ENCODE measurements at regions not wholly inside any gene's neighbourhood (a gene's known extent, or its start where the extent isn't known, plus 50 kb on each side); places are given as distances from the start of the nearest gene placed in this dataset.

GRCh38 chr17:73788111-73788510 is 143.9 kb upstream of the SDK2 start:
- no peak for DNase-seq
- Histone ChIP-seq H3K9me3 (ENCODE audit: control insufficient read depth, low read length) (no peaks in the 10 kb centered on the region), H3K36me3 (ENCODE audit: control insufficient read depth, insufficient read depth, low read length) (no peaks in the 10 kb centered on the region), H3K4me1 (ENCODE audit: control insufficient read depth, insufficient read depth, low read length, poor library complexity, severe bottlenecking) (no peaks in the 10 kb centered on the region), H3K27ac (ENCODE audit: insufficient read depth, low read length, poor library complexity, severe bottlenecking) (no peak overlapping the region), H3K4me3 (ENCODE audit: insufficient read depth, low read depth, low read length, poor library complexity, severe bottlenecking) (no peak overlapping the region), H3K27me3 (replicated peaks; ENCODE audit: control insufficient read depth, insufficient read depth, low read length, poor library complexity, severe bottlenecking) (no peaks in the 10 kb centered on the region)

DNA sequence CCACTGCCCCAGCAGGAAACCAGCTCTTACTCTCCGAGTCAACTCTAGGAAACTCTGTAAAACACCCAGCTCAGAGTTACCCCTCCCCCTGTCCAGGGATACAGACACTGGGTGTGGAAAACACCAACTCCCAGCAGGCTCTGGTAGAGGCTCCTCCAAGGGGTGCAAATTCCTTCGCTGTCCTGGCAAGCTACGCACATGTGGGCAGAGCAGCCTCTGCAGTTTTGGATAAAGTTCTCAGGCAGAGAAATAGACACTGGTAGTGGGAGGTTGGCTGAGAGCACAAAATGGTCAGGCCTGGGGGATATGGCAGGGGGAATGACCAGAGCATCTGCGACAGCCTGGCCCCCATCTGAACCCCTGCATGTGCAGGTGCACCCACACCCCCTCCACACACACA is 146.9 kb upstream of the SDK2 start:
- Histone ChIP-seq H3K36me3 (ENCODE audit: control insufficient read depth, insufficient read depth, low read length) (no peaks in the 10 kb centered on the region), H3K27me3 (replicated peaks; ENCODE audit: control insufficient read depth, insufficient read depth, low read length, poor library complexity, severe bottlenecking) (no peaks in the 10 kb centered on the region), H3K4me1 (ENCODE audit: control insufficient read depth, insufficient read depth, low read length, poor library complexity, severe bottlenecking) (no peaks in the 10 kb centered on the region)

DNA sequence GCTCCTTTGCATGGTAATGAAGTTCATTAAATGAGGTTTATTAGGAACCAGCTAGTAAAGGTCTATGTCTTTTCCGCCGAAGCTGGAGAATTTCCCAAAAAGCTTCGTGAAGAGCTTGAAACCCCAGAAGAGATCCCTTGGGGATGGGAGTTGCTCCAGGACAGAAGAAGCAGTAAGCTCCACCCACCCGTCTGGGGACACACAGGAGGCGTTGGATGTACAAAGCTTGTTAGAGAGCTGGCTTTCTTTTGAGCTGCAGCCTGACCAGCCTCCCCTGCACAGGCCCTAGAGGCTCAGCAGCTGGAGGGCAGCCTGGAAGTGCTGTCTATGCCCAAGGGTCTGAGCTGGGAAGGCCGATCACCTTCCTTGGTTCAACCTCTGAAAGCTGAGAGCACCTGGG is 147.4 kb upstream of the SDK2 start:
- no peaks in the 10 kb centered on the region for H3K27me3 ChIP-seq (replicated peaks; ENCODE audit: control insufficient read depth, insufficient read depth, low read length, poor library complexity, severe bottlenecking)
- H3K4me3 ChIP-seq (ENCODE audit: insufficient read depth, low read depth, low read length, poor library complexity, severe bottlenecking) = no peak overlapping the region
- H3K4me1 ChIP-seq (ENCODE audit: control insufficient read depth, insufficient read depth, low read length, poor library complexity, severe bottlenecking) = no peaks in the 10 kb centered on the region
- H3K36me3 ChIP-seq (ENCODE audit: control insufficient read depth, insufficient read depth, low read length) = no peaks in the 10 kb centered on the region
- no peak overlapping the region for H3K27ac ChIP-seq (ENCODE audit: insufficient read depth, low read length, poor library complexity, severe bottlenecking)
- H3K9me3 ChIP-seq (ENCODE audit: control insufficient read depth, low read length) = no peaks in the 10 kb centered on the region
- no peak for DNase-seq

More for the DNA sequence above, 146.9 kb upstream of the SDK2 start:
- no peaks in the 10 kb centered on the region for H3K9me3 ChIP-seq (ENCODE audit: control insufficient read depth, low read length)
- H3K27ac ChIP-seq (ENCODE audit: insufficient read depth, low read length, poor library complexity, severe bottlenecking) = no peak overlapping the region
- no peak for DNase-seq
- no peak overlapping the region for H3K4me3 ChIP-seq (ENCODE audit: insufficient read depth, low read depth, low read length, poor library complexity, severe bottlenecking)

DNA sequence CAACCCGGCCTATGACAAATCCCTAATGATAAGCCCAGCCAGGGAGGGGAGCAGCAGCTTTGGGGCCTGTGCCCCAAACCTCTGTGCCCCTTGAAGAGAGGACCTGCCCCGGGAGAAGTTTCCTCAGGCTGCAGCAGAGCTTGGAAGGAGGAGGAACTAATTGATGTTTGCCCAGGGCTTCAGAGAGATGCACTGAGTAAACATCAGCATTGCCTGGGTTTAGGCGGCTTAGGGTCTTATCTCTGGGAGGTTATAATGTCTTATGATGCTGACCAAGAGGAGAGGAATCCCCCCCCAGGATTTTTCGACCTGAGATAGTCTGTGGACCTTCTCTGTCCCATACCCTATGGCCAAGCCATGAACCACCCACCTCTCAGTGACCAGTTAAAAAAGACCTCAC is 148.7 kb upstream of the SDK2 start:
- no peaks in the 10 kb centered on the region for H3K36me3 ChIP-seq (ENCODE audit: control insufficient read depth, insufficient read depth, low read length)
- H3K27ac ChIP-seq (ENCODE audit: insufficient read depth, low read length, poor library complexity, severe bottlenecking) = no peak overlapping the region
- no peak for DNase-seq
- no peaks in the 10 kb centered on the region for H3K27me3 ChIP-seq (replicated peaks; ENCODE audit: control insufficient read depth, insufficient read depth, low read length, poor library complexity, severe bottlenecking)
- H3K9me3 ChIP-seq (ENCODE audit: control insufficient read depth, low read length) = no peaks in the 10 kb centered on the region
- H3K4me3 ChIP-seq (ENCODE audit: insufficient read depth, low read depth, low read length, poor library complexity, severe bottlenecking) = no peak overlapping the region
- H3K4me1 ChIP-seq (ENCODE audit: control insufficient read depth, insufficient read depth, low read length, poor library complexity, severe bottlenecking) = no peaks in the 10 kb centered on the region

DNA sequence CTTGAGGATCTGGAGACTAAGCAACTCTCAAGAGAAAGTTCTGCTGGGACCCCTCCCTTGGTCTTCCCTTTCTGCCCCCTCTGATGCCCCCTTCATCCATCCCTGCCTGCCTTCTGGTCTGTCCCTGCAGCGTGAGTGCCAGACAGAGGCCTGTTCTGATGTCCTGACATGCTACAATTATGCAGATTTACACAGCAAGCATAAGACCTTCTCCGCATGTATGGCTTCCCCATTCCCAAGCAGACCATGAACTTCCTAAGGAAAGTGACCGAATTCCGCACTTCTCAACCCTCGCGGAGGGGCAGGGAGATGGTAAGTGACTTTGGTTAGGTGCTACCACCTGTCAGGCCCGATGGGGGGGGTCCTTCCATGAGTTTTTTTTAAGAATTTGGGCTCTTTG is 150.1 kb upstream of the SDK2 start:
- no peak for DNase-seq

DNA sequence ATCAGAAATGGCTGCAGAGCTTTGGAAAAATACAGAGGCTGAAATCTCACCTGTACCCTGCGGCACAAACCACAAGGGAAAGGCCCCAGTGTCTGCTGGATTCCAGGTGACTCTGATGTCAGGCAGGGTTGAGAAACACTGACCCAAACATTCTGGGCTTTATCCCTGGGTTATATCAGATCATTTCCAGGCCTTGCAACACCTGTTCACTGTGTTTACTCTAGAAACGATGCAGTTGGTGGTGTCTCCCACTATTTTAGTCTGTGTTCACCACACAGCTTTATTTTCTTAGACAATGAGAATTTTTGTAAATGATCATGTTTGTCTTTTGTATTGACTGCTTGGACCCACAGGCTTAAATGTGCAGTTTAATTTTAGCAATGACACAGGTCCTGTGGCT is 151.5 kb upstream of the SDK2 start:
- Histone ChIP-seq H3K9me3 (ENCODE audit: control insufficient read depth, low read length) (no peaks in the 10 kb centered on the region), H3K4me1 (ENCODE audit: control insufficient read depth, insufficient read depth, low read length, poor library complexity, severe bottlenecking) (no peaks in the 10 kb centered on the region), H3K36me3 (ENCODE audit: control insufficient read depth, insufficient read depth, low read length) (no peaks in the 10 kb centered on the region), H3K27me3 (replicated peaks; ENCODE audit: control insufficient read depth, insufficient read depth, low read length, poor library complexity, severe bottlenecking) (no peaks in the 10 kb centered on the region), H3K4me3 (ENCODE audit: insufficient read depth, low read depth, low read length, poor library complexity, severe bottlenecking) (no peak overlapping the region), H3K27ac (ENCODE audit: insufficient read depth, low read length, poor library complexity, severe bottlenecking) (no peak overlapping the region)
- no peak for DNase-seq

More for the DNA sequence above, 150.1 kb upstream of the SDK2 start:
- H3K36me3 ChIP-seq (ENCODE audit: control insufficient read depth, insufficient read depth, low read length) = no peaks in the 10 kb centered on the region
- H3K9me3 ChIP-seq (ENCODE audit: control insufficient read depth, low read length) = no peaks in the 10 kb centered on the region
- no peak overlapping the region for H3K27ac ChIP-seq (ENCODE audit: insufficient read depth, low read length, poor library complexity, severe bottlenecking)
- H3K4me1 ChIP-seq (ENCODE audit: control insufficient read depth, insufficient read depth, low read length, poor library complexity, severe bottlenecking) = no peaks in the 10 kb centered on the region
- no peak overlapping the region for H3K4me3 ChIP-seq (ENCODE audit: insufficient read depth, low read depth, low read length, poor library complexity, severe bottlenecking)
- H3K27me3 ChIP-seq (replicated peaks; ENCODE audit: control insufficient read depth, insufficient read depth, low read length, poor library complexity, severe bottlenecking) = no peaks in the 10 kb centered on the region

GRCh38 chr17:73797594-73798110 is 153.4 kb upstream of the SDK2 start:
- no peaks in the 10 kb centered on the region for H3K9me3 ChIP-seq (ENCODE audit: control insufficient read depth, low read length)
- no peaks in the 10 kb centered on the region for H3K4me1 ChIP-seq (ENCODE audit: control insufficient read depth, insufficient read depth, low read length, poor library complexity, severe bottlenecking)
- H3K36me3 ChIP-seq (ENCODE audit: control insufficient read depth, insufficient read depth, low read length) = no peaks in the 10 kb centered on the region
- H3K27ac ChIP-seq (ENCODE audit: insufficient read depth, low read length, poor library complexity, severe bottlenecking) = no peak overlapping the region
- no peak for DNase-seq
- no peaks in the 10 kb centered on the region for H3K27me3 ChIP-seq (replicated peaks; ENCODE audit: control insufficient read depth, insufficient read depth, low read length, poor library complexity, severe bottlenecking)
- H3K4me3 ChIP-seq (ENCODE audit: insufficient read depth, low read depth, low read length, poor library complexity, severe bottlenecking) = no peak overlapping the region

GRCh38 chr17:73798111-73798748 is 154.0 kb upstream of the SDK2 start:
- Histone ChIP-seq H3K4me1 (ENCODE audit: control insufficient read depth, insufficient read depth, low read length, poor library complexity, severe bottlenecking) (no peaks in the 10 kb centered on the region), H3K9me3 (ENCODE audit: control insufficient read depth, low read length) (no peaks in the 10 kb centered on the region), H3K4me3 (ENCODE audit: insufficient read depth, low read depth, low read length, poor library complexity, severe bottlenecking) (no peak overlapping the region), H3K27me3 (replicated peaks; ENCODE audit: control insufficient read depth, insufficient read depth, low read length, poor library complexity, severe bottlenecking) (no peaks in the 10 kb centered on the region), H3K36me3 (ENCODE audit: control insufficient read depth, insufficient read depth, low read length) (no peaks in the 10 kb centered on the region), H3K27ac (ENCODE audit: insufficient read depth, low read length, poor library complexity, severe bottlenecking) (no peak overlapping the region)
- no peak for DNase-seq

- Histone ChIP-seq H3K27me3 (replicated peaks; ENCODE audit: control insufficient read depth, insufficient read depth, low read length, poor library complexity, severe bottlenecking) (no peaks in the 10 kb centered on the region), H3K9me3 (ENCODE audit: control insufficient read depth, low read length) (no peaks in the 10 kb centered on the region)
Measured at GRCh38 chr17:73799096-73799495, 154.9 kb upstream of the SDK2 start.

DNA sequence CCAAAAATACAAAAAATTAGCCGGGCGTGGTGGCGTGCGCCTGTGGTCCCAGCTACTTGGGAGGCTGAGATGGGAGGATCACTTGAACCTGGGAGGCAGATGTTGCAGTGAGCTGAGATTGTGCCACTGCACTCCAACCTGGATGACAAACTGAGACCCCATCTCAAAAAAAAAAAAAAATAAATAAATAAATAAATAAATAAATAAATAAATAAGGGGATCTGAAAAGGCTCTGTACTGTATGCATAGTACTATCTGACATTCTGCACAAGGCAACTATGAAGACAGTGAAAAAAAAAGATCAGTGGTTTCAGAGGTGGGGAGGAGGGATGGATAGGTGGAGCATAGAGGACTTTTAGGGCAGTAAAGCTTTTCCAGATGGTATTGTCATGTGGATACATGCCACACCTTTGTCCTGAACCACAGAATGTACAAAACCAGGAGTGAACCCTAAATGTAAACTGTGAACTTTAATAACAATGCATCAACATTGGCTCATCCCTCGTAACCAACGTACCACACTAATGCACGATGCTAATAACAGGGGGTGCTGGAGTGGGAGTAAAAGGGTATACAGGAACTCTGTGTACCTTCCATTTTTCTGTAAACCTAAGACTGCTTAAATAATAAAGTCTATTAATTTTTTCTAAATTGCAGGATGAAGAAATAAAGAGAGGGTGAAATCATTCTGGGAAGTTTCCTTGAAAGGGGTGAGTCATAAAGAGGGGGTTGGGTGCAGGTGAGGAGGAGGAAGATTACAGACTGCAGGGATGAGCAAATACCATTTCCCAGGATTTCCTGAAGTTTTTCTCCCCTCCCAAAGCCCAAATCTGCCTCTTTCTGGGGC is 155.8 kb upstream of the SDK2 start:
- no peak for DNase-seq
- H3K27ac ChIP-seq (ENCODE audit: insufficient read depth, low read length, poor library complexity, severe bottlenecking) = no peak overlapping the region
- H3K36me3 ChIP-seq (ENCODE audit: control insufficient read depth, insufficient read depth, low read length) = no peaks in the 10 kb centered on the region
- H3K4me1 ChIP-seq (ENCODE audit: control insufficient read depth, insufficient read depth, low read length, poor library complexity, severe bottlenecking) = no peaks in the 10 kb centered on the region
- H3K9me3 ChIP-seq (ENCODE audit: control insufficient read depth, low read length) = no peaks in the 10 kb centered on the region
- H3K27me3 ChIP-seq (replicated peaks; ENCODE audit: control insufficient read depth, insufficient read depth, low read length, poor library complexity, severe bottlenecking) = no peaks in the 10 kb centered on the region
- H3K4me3 ChIP-seq (ENCODE audit: insufficient read depth, low read depth, low read length, poor library complexity, severe bottlenecking) = no peak overlapping the region

More at GRCh38 chr17:73799096-73799495, 154.9 kb upstream of the SDK2 start:
- Histone ChIP-seq H3K27ac (ENCODE audit: insufficient read depth, low read length, poor library complexity, severe bottlenecking) (no peak overlapping the region), H3K36me3 (ENCODE audit: control insufficient read depth, insufficient read depth, low read length) (no peaks in the 10 kb centered on the region), H3K4me1 (ENCODE audit: control insufficient read depth, insufficient read depth, low read length, poor library complexity, severe bottlenecking) (no peaks in the 10 kb centered on the region), H3K4me3 (ENCODE audit: insufficient read depth, low read depth, low read length, poor library complexity, severe bottlenecking) (no peak overlapping the region)
- no peak for DNase-seq
